NCI-H2029 (cell line): ENCODE measurements at regions not wholly inside any gene's neighbourhood (a gene's known extent, or its start where the extent isn't known, plus 50 kb on each side); places are given as distances from the start of the nearest gene placed in this dataset.
"Not testable (repeated sequence)": the region's sequence is repeated elsewhere in the genome, so short reads cannot be mapped to it uniquely, and the experiment has no call there.

Experiments
- DNase-seq: peaks from one replicate; lab custom pipeline; 2025; lab: John Stamatoyannopoulos, UW

- DNase-seq, result no peak
These were observed 60.3 kb downstream of the EOMES start for GRCh38 chr3:27661797-27662196.

DNA sequence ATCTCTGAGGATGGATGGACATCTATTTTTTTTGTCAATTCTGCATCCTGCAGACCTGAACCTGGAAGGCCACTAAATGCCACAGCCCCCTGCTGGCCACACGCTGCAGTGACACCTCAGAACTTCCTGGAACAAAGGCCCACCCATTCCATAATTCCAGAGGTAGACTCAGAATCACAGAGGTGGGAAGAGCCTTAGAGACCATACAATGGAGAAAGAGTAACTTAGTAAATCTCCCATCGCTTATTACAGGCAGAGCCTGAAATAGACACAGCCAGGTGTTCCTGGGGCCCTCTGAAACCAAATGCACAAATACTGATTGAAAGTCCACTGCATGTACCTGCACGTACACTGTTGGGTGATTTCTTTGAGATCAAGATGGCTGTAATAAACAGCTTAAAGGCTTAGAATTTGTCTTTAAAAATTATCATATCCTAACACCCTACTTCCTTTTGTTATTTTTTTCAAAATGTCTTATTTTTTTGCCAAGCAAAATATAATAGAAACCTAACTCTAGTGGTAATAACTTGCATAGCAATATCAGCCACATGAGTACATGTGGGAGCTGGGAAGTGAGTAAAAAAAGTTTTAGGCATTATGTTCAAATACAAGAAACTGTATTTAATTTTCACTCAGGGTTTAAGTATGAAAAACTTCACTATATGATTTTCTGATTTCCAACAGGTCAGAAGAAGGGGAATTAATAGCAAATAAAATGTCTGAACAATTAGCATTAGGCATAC, 62.7 kb downstream of the EOMES start:
- no peak for DNase-seq

- DNase-seq, result no peak
These were observed 63.4 kb downstream of the EOMES start for GRCh38 chr3:27658741-27659140.

DNA sequence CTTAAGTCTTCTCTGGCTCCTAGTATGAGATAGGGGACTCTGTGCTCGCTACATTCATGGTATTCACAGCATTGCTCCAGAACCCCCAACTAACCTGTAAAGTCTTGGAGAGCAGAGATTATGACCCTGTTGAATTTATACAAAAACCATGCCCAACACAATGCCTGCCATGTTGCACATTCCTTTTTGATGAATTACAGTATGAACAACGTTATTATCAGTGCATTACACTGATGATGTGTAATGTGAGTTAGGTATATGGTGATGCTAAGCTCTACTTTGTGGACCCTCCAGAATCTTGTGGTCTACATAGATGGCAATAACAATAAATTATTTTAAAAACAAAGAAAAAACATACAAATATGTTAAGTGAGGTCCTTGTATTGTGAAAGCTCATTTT, 64.3 kb downstream of the EOMES start:
- no peak for DNase-seq

- no peak for DNase-seq
These were observed 64.7 kb downstream of the EOMES start for GRCh38 chr3:27657404-27657803.

- no peak for DNase-seq
These were observed 65.3 kb downstream of the EOMES start for GRCh38 chr3:27656790-27657189.

DNA sequence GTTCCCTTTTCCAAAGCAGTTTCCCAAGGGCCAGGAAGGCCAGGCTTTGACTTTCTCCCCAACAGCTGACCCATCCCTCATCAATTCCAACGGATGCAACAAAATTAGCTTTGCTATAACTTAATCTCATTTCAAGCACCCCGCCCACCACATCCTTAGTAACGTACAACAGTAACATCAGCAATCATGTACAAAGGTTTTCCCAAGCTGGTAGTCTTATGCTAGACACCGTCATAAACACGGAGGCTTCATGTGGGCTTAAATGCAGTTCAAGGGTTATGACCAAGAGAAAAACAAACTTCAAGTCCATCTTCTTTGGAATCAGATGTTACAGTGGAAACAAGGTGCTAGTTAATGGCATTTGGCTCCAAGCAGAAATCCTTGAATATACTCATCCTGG, 66.6 kb downstream of the EOMES start:
- no peak for DNase-seq

DNA sequence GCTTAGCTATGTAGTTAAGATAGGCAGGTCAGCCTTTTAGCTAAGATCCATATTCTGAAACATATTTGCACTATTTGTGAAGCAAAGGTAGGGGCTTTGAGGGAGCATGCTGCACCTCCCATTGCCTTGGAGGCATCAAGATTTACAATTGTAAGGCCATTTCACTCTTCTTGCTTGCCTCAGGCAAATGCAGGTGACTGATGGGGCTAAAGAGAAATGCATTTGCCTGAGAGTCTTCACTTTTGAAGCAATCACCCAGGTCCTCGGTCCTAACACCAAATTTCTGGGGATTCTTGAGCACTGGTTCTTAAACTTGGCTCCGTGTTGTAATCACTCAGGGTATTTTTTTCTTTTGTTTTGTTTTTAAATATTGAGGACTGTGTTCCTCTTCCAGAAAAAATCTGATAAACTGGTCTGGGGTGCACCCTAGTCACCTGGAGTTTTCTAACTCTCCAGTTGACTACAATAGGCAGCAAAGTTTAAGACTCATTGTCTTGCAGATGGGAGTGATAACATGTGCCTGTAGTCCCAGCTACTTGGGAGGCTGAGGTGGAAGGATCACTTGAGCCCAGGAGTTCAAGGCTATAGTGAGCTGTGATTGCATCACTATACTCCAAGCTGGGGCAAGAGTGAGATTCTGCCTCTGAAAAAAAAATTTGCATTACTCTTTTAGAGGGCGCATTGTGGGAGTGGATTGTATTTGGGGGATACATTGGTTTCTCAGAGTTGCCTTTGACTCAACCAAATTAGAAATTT, 68.1 kb downstream of the EOMES start:
- no peak for DNase-seq

GRCh38 chr3:27649277-27649676, 72.8 kb downstream of the EOMES start:
- DNase-seq, result no peak

- DNase-seq, result no peak
These were observed 75.2 kb downstream of the EOMES start for GRCh38 chr3:27646896-27647295.

DNA sequence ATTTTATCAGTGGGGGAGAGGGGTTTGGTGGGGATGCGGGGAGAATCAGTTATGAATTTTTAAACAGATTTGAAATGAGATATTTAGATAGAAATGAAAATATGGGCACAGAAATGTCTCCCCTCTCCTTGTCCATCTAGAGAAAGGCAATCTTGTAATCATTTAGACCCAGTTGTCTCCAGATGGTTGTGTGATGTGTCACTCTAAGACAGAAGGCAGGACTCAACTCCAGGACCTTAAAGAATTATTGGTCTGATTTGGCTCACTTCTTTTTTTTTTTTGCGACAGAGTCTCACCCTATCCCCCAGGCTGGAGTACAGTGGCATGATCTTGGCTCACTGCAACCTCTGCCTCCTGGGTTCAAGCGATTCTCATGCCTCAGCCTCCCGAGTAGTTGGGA, 77.2 kb downstream of the EOMES start:
- DNase-seq, result no peak

GRCh38 chr3:27643355-27643754, 78.8 kb downstream of the EOMES start:
- no peak for DNase-seq

- no peak for DNase-seq
These were observed 79.3 kb downstream of the EOMES start for GRCh38 chr3:27642796-27643195.

GRCh38 chr3:27641888-27642601, 80.1 kb downstream of the EOMES start:
- DNase-seq, result no peak

DNA sequence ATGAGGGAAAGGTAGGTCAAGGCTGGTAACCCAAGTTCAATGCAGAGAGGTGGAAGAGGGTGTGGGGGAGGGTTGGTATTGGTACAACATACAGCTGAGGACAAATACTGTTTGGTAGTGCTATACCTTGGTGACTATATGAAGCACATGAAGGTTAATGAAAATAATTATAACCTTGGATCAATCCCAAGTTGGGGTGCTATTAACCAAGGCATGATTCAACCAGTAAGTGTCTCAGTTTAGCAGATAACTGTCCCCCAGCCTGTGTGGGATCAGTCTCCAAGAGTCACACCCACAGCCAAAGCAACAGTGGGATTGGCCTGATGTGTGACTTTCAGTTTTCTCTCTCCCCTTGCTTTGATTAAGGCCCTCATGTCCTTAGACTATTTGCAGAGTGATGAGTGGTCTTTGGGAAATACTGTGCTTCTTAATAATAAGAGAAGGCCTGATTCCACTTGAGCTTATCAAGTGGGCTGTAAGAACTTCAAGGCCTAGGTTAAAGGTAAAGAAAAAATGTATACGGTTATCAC, 80.8 kb downstream of the EOMES start:
- DNase-seq, result no peak

- DNase-seq, result no peak
These were observed 82.9 kb downstream of the EOMES start for GRCh38 chr3:27639271-27639670.

DNA sequence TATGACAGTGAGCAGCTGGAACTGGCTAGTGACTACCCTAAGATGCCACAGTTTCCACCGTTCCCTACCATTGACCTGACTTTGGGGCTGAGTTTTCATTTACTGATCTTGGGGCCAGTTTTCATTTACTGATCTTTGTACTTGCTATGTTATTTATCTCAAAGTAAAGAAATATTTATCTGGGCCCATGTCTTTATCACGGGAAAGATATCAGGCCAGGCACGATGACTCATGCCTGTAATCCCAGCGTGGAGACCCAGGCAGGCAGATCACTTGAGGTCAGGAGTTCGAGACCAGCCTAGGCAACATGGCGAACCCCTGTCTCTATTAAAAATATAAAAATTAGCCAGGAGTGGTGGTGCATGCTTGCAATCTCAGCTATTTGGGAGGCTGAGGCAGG, 83.5 kb downstream of the EOMES start:
- DNase-seq, result no peak

GRCh38 chr3:27637346-27637995, 84.7 kb downstream of the EOMES start:
- no peak for DNase-seq

GRCh38 chr3:27635006-27635405, 87.1 kb downstream of the EOMES start:
- DNase-seq, result not testable (repeated sequence)

GRCh38 chr3:27633224-27633545, 88.9 kb downstream of the EOMES start:
- peak; percentile 32 for DNase-seq

DNA sequence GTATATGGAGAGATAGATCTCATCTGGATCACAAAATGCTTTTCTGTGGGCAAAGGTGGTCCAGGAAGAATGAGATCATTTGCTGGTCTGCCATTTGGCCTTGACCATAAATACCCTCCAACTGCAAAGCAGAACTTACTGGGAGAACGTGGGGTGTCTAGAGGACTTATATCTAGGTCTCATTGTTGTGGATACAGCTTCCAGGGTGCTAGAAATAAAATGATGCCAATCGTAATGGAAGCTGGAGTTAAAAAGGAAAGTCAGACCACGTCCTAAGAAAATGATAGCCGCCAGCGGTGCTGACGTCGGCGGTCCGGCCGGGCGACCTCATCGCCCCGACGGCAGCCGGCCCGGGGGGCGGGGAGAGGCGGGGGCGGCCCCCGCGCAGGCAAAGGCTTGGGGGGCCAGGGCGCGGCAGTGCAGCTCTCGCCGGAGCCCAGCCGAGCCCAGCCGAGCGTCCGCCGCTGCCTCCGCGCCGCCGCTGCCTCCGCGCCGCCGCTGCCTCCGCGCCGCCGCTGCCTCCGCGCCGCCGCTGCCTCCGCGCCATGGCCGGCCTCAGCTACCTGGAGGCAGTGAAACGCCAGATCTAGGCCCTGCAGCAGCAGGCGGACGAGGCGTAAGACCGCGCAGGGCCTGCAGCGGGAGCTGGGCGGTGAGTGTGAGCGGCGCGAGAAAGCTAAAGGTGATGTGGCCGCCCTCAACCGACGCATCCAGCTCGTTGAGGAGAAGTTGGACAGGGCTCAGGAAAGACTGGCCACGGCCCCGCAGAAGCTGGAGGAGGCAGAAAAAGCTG, 89.5 kb downstream of the EOMES start:
- peak; percentile 47 for DNase-seq

DNA sequence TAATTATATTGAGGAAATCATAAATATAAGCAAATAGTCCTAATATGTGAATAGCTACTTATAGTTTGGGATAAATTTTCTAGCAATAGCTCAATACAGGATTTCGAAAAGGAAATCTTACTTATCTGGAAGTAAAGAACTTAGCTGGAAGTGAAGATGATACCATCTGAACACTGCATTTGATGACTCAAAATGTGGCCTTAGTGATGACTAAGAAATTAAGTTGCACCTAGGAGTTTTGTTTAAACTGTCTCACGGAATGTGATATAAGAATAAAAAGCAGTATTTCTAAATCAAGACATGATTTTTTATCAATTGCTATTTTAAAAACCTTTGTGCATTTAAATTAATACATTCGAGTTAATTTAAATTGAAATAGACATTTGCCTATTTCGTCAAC, 91.2 kb downstream of the EOMES start:
- DNase-seq, result no peak
